Stimulated activated CD4-positive, alpha-beta T cell treated with anti-CD3 and anti-CD28 coated beads, Interleukin-4, amount 100 ng/mL, for 24 hours (primary cell): ENCODE measurements at regions not wholly inside any gene's neighbourhood (a gene's known extent, or its start where the extent isn't known, plus 50 kb on each side); places are given as distances from the start of the nearest gene placed in this dataset.
A peak's percentile ranks its signal among the peaks of the same experiment; 100 is the strongest.

Source experiments
- DNase-seq: peaks from one replicate; pipeline ENCODE4 v3.0.0-alpha.2; 2020

DNA sequence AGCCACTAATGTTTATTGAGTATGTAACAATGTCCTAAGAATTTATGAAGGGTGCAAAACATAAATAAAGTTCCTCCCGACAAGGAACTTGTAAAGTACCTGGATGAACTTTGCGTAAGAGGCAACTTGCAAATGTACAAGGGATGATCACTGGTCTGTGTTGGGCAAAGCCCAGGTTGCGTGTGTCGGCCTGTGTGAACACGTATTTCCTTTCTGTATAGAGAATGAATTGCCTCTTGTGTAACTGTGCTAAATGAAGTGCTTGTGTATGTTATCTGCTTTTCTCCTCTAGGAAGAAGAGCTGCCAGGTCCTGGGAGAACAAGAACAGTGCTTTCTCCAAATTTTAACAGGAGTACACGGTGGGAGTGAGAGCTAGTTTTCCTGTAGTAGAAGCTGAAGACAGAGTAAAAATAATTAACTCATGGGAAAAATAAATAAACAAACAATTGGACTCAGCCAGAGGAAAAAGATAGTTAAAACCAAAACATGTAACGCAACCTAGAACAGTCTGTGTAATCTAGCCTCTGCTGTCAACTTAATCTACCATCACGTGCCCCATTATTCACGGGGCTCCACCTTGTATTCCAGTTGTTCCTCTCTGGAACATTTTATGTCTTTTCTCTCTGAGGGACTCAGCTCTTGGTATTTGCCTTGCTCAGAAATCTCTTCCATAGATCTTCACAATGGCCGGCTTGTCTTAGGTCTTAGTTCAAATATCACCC is 83.7 kb upstream of the RASGRP1 start:
- no peak for DNase-seq

DNA sequence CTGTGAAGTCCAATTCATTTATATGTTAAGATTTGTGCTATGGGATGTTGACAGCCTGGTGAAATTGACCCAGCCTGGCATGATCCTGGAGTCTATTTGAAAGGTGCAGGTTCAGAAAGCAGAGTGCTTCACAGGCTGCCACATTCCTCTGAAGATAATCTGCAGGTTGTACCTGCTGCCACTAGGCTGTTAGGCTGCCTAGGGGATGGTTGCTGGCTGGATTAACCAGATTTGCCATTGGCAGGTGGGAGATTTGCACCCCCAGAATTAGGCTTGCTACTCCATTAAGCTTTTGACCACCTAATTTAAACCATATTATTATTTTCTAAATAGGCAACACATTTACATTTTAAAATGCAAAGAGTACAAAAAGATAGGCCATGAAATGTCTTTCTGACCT is 85.8 kb upstream of the RASGRP1 start:
- no peak for DNase-seq

DNA sequence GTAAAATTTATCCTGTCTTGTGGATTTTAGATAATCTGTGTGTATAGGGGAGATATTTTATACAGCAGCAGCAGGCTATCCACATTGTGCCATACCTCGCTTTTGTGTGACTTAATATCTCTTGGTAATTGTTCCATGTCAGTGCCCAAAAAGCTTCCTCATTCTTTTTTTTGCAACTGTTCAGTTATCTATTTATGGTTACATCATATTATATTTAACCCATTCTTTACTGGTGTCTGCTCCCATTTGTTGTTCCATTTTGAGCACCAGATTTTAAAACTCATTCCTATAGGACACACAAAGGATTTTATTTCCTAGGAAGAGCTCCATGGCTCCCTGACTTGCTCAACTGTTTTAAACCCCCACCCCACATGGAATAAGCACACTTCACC is 86.3 kb upstream of the RASGRP1 start:
- DNase-seq: no peak

DNA sequence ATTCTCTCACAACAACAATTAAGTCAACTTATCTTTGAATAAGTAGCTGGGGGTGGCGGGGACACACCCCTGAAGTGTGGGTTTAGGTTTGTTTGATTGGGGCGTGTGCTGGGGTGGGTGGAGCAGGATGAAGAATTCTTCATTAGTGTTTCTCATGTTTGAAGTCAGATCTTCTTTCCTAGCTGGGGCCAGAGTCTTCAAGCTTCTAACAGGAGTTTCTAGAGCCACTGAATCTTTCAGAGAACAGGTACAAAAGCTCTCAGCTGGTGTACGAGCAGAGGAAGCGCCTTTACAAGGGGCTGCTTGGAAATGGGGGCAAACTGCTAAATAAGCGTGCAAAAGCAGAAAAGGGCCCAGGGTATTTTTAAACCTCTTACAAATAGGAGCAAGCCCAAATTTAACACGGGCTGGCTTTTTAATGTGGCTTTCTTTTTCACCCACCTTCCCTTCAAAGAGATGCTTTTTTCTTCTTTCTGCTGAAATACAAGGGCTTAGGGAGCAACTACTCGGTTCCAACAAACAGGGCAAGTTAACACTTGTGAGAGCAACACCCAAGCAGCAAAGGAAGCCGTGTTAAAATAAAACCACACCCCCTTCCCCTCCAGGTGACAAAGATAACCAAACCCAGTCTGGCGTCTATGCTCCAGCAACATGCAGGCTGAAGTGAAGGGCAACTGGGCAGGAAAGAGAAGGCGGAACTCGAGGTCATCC is 86.9 kb upstream of the RASGRP1 start:
- peak; percentile 44 for DNase-seq

DNA sequence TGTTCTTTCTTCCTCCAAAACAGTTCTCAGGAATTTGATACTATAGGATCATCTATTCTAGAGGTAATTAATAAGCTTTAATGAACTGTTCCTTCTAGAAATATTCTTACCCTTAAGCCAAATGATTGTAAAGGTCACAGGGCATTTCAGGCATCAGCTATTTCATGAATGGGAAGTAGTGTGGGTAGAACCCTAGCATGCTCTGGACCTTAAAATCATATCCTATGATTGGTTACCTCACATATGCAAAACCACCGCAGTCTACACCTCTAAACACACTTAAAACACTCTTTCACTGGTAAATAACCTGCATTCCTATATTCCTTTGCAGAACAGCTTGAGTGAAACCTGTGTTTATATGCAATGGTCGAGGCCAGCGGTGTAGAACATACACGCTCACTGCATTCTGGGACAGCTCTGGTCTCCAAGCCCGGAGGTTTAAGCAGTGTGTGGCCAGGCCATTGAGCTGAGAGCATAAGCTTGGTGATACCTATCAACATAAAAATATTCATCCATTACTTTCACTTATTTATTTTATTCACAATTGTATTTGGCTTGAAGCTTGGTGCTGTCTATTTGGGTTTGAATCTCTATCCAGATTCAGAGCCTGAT is 87.7 kb upstream of the RASGRP1 start:
- DNase-seq: no peak

DNA sequence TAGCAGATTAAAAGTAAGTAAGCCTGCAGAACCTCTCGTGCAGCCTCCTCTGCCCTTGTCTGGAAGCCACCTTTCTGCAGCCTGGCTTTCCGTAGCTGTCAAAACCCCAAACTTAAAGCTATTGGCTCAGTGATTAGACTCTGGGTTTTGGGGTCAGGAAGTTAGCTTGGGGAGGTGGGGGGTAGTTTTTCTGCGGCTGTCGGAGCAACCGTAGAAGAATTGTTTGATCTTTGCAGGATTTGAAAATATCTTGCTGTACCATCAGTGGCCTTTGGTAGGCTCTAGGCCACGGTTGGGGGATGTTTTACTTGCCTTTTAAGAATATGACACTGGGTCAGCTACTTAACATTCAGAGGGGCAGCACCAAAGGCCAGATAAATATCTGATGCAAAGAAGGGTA is 88.4 kb upstream of the RASGRP1 start:
- DNase-seq: peak; percentile 59

DNA sequence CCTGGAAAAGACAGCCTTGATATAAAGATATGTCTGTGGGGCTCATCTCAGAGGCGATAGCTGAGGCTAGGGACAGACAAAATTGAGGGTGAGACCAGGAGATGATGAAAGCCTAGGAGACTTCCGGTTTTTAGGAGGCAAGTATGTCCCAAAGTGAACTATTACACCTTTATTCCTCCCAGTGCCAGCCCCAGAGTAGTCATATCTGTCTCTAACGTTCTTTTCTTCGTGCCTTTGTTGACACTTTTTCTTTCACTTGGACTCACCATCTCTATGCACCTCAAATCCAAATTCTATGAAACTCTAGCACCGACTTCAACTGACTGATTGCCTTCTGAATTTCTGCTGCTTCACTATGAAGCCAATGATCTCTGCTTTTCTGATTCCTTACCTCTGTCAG is 93.8 kb upstream of the RASGRP1 start:
- no peak for DNase-seq

DNA sequence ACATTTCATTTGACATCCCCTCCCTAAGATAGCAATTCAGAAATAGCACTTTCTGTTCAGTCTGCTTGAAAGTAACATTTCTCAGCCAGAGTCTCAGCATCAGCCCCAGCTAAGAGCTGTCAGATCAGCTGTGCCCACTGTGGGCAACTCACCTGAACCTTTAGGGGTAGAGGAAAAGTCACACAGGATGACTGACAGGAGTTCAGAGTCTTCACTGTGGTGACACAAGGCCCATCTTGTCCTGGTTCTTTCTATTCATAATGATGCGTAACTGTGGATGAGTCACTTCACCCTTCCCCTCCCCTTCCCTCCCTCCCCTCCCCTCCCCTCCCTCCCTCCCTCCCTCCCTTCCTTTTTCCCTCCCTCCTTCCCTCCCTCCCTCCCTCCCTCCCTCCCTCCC is 96.1 kb upstream of the RASGRP1 start:
- DNase-seq: peak; percentile 36

DNA sequence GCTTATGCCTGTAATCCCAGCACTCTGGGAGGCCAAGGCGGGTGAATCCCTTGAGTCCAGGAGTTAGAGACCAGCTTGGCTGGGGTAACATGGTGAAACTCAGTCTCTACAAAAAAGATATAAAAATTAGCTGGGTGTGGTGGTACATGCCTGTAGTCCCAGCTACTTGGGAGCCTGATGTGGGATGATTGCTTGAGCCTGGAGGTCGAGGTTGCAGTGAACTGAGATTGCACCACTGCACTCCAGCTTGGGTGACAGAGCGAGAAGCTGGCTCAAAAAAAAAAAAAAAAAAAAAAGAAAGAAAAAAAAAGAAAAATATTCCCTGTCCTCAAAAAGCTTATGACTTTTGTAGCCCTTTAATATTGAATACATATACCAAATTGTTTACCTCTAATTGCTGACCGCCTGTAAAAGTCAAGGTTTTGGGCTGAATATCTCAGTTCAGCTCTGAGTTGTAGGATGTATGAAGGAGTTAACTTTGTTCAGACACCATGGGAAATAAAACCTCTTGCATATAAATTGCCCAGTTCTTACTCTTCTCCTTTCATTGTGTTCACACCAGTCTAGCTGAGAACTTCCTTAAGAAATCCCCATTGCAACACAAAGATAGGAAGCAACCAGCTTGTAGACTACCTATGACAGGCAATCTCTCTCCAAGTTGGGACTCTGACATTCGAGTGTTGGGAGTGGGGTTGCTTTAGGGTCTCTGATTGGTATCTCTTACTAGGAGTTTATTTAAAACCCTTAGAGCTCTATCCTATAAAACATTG is 97.6 kb upstream of the RASGRP1 start:
- no peak for DNase-seq

DNA sequence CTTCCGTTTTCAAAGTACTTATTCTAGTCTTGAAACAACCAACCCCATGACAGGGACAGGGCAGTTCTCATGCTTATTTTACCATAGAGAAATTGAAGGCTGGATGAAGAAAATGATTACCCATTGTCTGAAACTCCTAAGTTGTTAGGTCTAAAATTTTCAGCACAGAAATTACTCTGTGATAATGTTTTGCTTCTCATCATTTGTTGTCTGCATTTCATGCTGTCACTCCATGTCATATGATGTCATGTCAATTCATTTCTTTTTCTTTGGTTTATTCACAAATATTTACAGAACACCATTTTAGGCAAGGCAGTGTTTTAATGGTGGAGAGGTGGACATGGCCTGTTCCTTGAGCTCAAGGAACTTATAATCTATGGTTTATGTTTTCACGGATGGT is 98.2 kb upstream of the RASGRP1 start:
- DNase-seq: no peak

DNA sequence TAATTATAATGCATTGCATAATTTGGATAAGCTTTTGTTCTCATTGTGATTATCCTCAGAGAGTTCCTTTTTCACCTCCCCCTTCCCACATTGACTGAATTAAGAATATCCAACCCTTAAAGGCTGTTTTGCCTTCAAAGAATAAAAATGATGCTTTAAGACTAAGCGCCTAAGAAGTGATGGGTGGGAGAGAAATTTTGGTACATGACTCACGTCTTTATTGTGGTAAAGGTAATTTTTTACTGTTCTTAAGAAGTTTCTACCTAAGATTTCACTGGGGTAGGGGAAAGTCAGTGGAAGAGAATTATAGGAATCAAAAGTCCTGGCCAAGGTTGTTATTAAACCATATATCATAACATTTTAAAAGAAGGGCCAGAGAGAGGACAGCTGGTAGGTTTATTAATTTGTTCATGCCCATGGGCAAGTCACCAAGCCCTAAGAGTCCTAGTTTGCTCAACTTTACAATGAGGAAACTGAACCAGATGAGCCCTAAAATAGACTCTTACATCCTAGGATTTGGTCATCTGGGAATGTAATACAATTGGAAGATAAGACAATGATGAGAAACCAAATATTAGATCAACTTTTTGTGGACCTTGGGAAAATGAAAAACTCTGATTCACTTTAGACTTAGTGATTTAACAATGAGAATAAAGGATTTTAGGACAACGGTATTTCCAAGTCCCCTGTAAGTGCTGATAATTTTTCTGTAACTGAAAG is 101.1 kb upstream of the RASGRP1 start:
- no peak for DNase-seq

DNA sequence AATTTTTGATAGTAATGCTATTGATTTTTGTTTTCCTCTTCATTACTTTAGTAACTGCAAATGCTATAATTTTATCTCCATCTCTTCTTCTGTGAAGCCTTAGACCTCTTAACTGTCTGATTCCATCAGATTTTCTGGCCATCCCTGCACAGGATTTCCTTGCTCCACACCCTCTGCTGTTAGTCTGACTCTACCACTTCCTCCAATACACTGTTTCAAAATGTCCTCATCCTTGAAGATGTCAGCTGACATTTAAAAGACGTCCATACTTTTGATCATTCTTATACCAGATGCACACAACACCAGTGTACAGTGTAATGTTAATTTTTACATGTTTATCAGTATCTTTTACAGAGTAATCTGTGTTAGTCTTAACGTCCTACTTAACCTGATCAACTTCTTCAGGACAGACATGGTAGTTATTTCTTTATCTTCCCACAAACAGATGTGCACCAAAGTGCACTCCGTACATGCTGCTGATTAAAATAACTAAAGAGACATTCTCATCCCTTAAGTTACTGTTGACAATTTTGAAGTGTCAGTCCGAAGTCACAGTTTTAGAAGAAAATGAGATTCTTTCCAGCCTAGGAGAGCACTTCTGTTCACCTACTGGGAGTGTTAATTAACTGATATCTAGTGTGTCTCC is 102.4 kb upstream of the RASGRP1 start:
- DNase-seq: no peak

DNA sequence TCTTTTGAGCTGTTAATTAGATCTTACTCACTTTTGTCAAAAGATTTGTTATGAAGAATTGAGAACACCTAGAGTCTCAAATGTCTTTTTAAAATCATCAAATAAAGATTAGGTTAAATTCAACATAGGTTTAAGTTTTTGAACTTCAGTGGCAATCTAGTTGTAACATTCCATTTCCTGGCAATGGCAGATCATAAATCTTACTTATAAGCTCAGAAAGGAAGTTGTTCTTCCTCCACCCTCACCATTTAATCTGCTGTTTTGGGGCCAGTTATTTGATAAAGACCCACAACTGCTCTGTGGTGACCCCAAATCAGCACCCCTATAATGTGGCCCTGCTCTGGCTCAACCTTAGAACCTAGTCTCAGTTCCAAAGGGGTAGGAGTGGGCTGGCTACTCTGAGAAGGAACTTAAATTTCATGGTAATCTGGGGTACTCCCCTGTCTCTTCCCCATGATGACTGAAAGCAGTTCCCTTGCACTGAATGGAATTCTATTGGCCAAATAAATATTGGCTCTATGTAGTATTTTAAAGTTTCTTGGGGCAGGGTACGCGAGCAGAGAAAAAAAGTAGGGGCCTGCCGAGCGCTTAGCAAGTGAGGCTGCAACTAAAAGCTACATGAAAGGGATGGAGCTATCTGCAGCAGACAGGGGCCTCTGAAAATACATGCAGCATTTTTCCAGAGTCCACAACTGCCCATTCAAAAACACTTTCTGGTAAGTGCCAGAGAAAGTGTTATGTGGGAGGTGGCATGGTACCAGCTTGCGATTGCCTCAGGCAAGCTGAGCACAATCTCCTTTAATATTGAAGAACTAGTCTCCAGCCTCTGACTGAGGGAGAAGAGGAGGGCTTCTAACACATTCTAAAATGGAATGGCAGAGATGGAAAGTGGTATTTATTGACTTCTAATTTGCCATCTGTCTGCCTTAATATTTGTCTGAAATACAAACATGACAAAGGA is 103.6 kb upstream of the RASGRP1 start:
- no peak for DNase-seq

DNA sequence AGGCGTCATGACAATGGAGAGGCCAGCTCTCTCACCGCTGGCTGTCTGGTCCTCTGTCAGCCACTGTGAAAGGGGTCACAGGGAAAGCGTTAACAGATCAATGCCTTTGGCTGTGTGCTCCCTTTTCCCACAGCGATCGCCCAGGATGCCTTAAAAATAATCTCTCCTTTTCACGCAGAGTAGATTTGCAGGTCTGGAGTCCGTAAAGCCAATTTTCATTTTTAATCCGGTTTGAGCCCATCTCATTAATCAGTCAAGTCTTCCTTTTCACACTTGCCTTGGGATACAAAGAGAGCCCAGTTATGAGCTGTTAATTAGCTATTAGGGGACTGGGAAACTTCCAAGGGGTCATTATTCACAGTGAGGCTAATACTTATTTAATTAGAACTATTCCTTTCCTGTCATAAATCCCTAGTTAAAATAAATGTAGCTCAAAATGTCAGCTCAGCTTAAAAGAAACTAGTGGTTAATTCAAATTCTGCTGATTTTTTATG is 104.3 kb upstream of the RASGRP1 start:
- no peak for DNase-seq

DNA sequence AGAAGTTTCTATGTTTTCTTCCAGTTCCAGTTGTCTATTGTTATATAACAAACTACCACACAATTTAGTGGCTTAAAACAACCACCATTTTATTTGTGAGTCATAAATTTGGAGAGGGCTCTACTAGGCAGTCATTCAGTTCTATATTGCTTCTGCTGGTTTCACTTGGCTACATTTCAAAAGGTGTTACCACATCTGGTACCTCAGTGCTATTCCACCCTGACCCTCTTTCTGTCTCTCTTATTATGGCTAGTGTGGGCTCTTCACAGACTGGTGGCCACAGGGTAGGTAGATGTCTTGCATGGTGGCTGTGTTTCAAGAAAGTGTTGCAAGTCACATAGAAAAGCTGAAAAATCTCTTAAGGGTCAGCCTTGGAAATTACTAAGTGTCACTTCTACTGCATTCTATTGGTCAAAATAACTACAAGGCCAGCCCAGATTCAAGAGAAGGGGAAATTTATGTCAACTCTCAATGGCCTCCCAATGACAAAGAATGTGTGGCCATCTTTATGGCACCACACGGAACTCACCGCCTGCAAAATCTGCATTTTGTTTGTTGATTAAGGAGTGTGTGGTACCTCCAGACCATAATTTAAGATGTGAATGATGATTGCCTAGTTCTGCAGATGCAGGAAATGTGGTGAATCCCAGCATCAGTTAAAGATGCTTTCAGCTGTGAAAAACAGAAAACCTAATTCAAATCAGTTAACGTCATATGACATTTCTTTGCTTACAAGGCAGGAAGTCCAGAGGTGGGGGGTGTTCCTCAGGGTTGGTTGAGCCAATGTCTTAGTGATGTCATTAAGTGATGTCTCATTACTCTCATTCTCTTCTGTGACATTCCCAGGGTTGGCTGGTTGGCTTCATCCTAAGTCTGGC is 105.8 kb upstream of the RASGRP1 start:
- DNase-seq: peak; percentile 69

DNA sequence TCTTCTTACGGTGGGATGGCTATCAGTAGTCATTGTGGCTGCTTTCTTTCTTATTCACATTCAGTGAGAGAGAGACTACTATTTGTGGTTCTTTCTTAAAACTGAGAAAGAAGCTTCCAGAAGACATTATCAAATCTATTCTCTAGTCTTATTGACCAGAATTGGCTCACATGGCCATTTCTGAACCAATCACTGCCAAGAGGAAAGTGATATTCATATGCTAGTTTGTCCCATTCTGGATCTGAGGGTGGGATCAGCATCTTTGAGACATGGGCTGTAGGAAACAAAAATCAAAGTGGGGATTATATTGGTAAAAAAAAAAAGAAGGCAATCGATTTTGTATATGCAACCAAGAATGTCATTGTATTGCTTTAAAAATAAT is 106.4 kb upstream of the RASGRP1 start:
- DNase-seq: no peak

DNA sequence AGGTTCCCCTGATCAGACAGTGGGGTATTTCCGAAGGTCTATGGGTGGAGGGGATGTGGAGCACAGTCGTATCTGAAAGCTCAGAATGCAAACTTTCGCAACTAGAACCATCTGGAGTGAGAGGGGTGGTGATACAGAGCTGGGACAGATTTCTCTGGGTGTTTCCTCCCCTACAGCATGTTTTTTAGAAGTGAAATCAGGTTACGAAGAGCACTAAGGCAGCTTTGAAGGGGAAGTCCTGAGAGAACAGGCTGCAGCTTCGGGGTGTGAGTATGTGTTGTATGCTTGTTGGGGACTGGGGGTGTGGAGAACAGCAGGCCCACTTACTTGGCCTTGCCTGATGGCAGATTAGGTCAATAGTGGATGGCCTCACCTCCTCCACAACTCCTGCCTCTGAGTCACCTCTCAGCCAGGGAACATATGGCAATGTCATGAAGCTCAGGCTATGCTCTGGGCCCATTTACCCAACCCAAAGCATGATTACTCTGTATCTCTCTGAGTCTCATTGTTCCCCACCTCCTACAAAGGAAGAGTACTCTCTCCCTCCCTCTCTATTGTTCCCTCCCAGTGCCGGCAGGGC is 107.2 kb upstream of the RASGRP1 start:
- peak; percentile 51 for DNase-seq

DNA sequence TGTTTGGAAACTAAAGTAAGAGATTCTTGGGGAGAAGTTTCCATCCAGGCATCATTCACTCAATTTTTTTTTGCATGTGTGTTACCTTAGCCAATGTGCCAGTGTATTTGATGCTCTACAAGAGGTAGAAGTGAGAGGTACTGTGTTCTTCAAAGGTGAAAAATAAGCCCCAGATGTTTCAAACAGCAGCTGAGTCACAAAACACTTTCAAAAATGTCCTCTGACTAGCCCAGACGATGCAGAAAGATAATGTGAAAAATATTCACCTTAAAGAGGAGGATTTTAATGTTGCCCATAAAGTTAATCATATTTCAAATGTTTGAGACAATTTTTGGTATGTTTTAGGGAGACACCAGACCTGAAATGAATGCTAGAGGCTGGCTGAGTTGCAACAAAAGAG is 107.7 kb upstream of the RASGRP1 start:
- DNase-seq: no peak
